ENCODE measurements at regions not wholly inside any gene's neighbourhood (a gene's known extent, or its start where the extent isn't known, plus 50 kb on each side); places are given as distances from the start of the nearest gene placed in this dataset.

DNA sequence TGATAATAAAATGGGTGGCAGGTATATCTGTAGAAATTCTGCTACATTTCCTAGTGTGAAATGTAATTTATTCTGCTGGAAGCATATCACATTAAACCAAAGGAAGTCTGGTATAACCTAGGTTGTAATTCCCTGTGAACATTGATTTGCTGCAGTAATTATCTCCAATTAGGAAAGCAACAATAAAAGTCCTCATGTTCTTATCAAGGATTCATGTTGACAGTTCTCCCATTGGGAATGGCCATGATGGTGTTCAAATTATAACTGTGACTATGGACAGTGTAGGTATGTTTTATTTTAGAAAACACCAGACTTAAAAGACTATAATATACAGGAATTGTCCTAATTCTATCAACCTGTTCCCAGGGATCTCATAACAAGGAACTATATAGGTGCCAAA lies 513.5 kb upstream of the MIR17HG start:
- Histone ChIP-seq H3K4me1 (ENCODE audit: control insufficient read depth in 1 of 2, insufficient read depth in 2 of 2, low read length in 2 of 2) (no peaks in the 10 kb centered on the region), H3K4me3 (replicated peaks in 1 of 2; ENCODE audit: low read depth in 1 of 2, low read length in 2 of 2) (no peak overlapping the region), H3K27ac (ENCODE audit: low read depth, low read length) (no peak overlapping the region), H3K4me2 (ENCODE audit: low read length) (no peak overlapping the region), H3K9me3 (ENCODE audit: control insufficient read depth in 1 of 2, insufficient read depth in 1 of 2, low read depth in 1 of 2, low read length in 2 of 2) (no peaks in the 10 kb centered on the region; a peak in 1 of 4 replicates), H3K79me2 (ENCODE audit: insufficient read depth, low read length) (no peaks in the 10 kb centered on the region), H3K36me3 (ENCODE audit: control insufficient read depth in 1 of 2, insufficient read depth in 2 of 2, low read length in 2 of 2) (no peaks in the 10 kb centered on the region), H4K20me1 (ENCODE audit: insufficient read depth) (no peaks in the 10 kb centered on the region), H3K9me2 (ENCODE audit: insufficient read depth) (no peaks in the 10 kb centered on the region), H3K9ac (ENCODE audit: low read length) (no peak overlapping the region), H3K27me3 (ENCODE audit: insufficient read depth, low read length) (no peaks in the 10 kb centered on the region), H2AFZ (ENCODE audit: low read depth, low read length, poor library complexity, severe bottlenecking) (no peak overlapping the region)
- ChIA-PET POLR2A (no interaction called here), RAD21 (ENCODE audit: low non-redundant PET in 1 of 2, low total read pairs in 2 of 2, uncharacterized antibody in 2 of 2, unreplicated experiment in 2 of 2) (no interaction called here), CTCF (no interaction called here)
- no TSS peak for BruUV-seq (replicated peaks)
- intact Hi-C loops (cut with micrococcal nuclease), result no loop called here
- TF ChIP-seq POLR2AphosphoS5 (IDR thresholded peaks at IDR 0.05; ENCODE audit: low read depth, low read length) (no peak), JUND (IDR thresholded peaks at IDR 0.05) (no peak), EZH2phosphoT487 (IDR thresholded peaks at IDR 0.05; ENCODE audit: borderline replicate concordance) (no peak), RAD21 (IDR thresholded peaks at IDR 0.05; ENCODE audit: low read depth) (no peak), ZFX (IDR thresholded peaks at IDR 0.05) (no peak), CBX3 (IDR thresholded peaks at IDR 0.05; ENCODE audit: low read depth) (no peak), FOSL1 (IDR thresholded peaks at IDR 0.05; ENCODE audit: low read depth) (no peak)
- TF ChIP-seq, protein P1, sequence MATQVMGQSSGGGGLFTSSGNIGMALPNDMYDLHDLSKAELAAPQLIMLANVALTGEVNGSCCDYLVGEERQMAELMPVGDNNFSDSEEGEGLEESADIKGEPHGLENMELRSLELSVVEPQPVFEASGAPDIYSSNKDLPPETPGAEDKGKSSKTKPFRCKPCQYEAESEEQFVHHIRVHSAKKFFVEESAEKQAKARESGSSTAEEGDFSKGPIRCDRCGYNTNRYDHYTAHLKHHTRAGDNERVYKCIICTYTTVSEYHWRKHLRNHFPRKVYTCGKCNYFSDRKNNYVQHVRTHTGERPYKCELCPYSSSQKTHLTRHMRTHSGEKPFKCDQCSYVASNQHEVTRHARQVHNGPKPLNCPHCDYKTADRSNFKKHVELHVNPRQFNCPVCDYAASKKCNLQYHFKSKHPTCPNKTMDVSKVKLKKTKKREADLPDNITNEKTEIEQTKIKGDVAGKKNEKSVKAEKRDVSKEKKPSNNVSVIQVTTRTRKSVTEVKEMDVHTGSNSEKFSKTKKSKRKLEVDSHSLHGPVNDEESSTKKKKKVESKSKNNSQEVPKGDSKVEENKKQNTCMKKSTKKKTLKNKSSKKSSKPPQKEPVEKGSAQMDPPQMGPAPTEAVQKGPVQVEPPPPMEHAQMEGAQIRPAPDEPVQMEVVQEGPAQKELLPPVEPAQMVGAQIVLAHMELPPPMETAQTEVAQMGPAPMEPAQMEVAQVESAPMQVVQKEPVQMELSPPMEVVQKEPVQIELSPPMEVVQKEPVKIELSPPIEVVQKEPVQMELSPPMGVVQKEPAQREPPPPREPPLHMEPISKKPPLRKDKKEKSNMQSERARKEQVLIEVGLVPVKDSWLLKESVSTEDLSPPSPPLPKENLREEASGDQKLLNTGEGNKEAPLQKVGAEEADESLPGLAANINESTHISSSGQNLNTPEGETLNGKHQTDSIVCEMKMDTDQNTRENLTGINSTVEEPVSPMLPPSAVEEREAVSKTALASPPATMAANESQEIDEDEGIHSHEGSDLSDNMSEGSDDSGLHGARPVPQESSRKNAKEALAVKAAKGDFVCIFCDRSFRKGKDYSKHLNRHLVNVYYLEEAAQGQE (IDR thresholded peaks at IDR 0.05; ENCODE audit: low read depth), result no peak
- TF ChIP-seq, protein P2, sequence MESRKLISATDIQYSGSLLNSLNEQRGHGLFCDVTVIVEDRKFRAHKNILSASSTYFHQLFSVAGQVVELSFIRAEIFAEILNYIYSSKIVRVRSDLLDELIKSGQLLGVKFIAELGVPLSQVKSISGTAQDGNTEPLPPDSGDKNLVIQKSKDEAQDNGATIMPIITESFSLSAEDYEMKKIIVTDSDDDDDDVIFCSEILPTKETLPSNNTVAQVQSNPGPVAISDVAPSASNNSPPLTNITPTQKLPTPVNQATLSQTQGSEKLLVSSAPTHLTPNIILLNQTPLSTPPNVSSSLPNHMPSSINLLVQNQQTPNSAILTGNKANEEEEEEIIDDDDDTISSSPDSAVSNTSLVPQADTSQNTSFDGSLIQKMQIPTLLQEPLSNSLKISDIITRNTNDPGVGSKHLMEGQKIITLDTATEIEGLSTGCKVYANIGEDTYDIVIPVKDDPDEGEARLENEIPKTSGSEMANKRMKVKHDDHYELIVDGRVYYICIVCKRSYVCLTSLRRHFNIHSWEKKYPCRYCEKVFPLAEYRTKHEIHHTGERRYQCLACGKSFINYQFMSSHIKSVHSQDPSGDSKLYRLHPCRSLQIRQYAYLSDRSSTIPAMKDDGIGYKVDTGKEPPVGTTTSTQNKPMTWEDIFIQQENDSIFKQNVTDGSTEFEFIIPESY (IDR thresholded peaks at IDR 0.05; ENCODE audit: extremely low read depth, insufficient replicate concordance, low read length), result no peak
- TF ChIP-seq, protein P3, sequence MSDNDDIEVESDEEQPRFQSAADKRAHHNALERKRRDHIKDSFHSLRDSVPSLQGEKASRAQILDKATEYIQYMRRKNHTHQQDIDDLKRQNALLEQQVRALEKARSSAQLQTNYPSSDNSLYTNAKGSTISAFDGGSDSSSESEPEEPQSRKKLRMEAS (IDR thresholded peaks at IDR 0.05), result no peak
- TF ChIP-seq, protein P4, sequence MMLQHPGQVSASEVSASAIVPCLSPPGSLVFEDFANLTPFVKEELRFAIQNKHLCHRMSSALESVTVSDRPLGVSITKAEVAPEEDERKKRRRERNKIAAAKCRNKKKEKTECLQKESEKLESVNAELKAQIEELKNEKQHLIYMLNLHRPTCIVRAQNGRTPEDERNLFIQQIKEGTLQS (IDR thresholded peaks at IDR 0.05), result no peak
- TF ChIP-seq, protein P5, sequence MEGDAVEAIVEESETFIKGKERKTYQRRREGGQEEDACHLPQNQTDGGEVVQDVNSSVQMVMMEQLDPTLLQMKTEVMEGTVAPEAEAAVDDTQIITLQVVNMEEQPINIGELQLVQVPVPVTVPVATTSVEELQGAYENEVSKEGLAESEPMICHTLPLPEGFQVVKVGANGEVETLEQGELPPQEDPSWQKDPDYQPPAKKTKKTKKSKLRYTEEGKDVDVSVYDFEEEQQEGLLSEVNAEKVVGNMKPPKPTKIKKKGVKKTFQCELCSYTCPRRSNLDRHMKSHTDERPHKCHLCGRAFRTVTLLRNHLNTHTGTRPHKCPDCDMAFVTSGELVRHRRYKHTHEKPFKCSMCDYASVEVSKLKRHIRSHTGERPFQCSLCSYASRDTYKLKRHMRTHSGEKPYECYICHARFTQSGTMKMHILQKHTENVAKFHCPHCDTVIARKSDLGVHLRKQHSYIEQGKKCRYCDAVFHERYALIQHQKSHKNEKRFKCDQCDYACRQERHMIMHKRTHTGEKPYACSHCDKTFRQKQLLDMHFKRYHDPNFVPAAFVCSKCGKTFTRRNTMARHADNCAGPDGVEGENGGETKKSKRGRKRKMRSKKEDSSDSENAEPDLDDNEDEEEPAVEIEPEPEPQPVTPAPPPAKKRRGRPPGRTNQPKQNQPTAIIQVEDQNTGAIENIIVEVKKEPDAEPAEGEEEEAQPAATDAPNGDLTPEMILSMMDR (IDR thresholded peaks at IDR 0.05 in 2 of 3, conservative IDR thresholded peaks at IDR 0.05 in 1 of 3; ENCODE audit: borderline replicate concordance in 1 of 3, insufficient read depth in 1 of 3, low read depth in 2 of 3, low read length in 2 of 3), result no peak
- ATAC-seq (no peak), DNase-seq (ENCODE audit: low read depth, low spot score) (no peak)

All from HCT116 (cell line).